BLaER1 treated with 17β-estradiol and CSF1 and Interleukin-3, amounts not matched to agents 10 nM and 100 nM (cell line): ENCODE measurements at regions not wholly inside any gene's neighbourhood (a gene's known extent, or its start where the extent isn't known, plus 50 kb on each side); places are given as distances from the start of the nearest gene placed in this dataset.

ENCODE experiments used
- H3K27ac ChIP-seq, 11 experiments: shearing (Covaris generic); formaldehyde crosslinking; 2 replicates each; pipeline ENCODE4 v1.8.1; 2022
- H3K27me3 ChIP-seq, 11 experiments: shearing (Covaris generic); formaldehyde crosslinking; 2 replicates each; pipeline ENCODE4 v1.8.1; 2022
- H3K36me3 ChIP-seq, 11 experiments: shearing (Covaris generic); formaldehyde crosslinking; 2 replicates each; pipeline ENCODE4 v1.8.1; 2022
- H3K4me1 ChIP-seq, 10 experiments: shearing (Covaris generic); formaldehyde crosslinking; 2 replicates each; pipeline ENCODE4 v1.8.1; 2022
- H3K4me2 ChIP-seq, 11 experiments: shearing (Covaris generic); formaldehyde crosslinking; 2 replicates each; pipeline ENCODE4 v1.8.1; 2022
- H3K4me3 ChIP-seq, 10 experiments: shearing (Covaris generic); formaldehyde crosslinking; 2 replicates each; pipeline ENCODE4 v1.8.1; 2022
- H3K9ac ChIP-seq, 11 experiments: shearing (Covaris generic); formaldehyde crosslinking; 2 replicates each; pipeline ENCODE4 v1.8.1; 2022
- H3K9me3 ChIP-seq, 11 experiments: shearing (Covaris generic); formaldehyde crosslinking; replicated peaks in 1 of 11; 2 replicates each; pipeline ENCODE4 v1.8.1; 2022
- H4K20me1 ChIP-seq, 11 experiments: shearing (Covaris generic); formaldehyde crosslinking; 2 replicates each; pipeline ENCODE4 v1.8.1; 2022
- Cebpa-rat ChIP-seq, 11 experiments: shearing (Covaris generic); IDR thresholded peaks; 2 replicates each; pipeline ENCODE4 v1.8.1; 2022

DNA sequence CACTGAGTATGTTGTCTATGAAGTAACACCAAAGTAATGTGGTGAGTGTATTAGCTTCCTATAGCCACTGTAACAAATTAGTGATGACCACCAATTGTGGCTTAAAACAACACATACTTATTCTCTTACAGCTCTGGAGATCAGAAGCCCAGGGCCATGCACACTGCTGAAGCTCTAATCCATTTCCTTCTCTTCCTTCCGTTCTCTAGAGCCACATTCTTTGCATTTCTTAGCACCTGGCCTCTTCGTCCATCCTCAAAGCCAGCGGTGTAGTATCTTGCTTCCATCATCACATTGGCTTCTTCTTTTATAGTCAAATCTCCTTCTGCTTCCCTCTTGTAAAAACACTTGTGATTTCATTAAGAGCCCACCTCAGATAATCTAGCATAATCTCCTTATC is 230.3 kb upstream of the RFX3 start:
- TF ChIP-seq Cebpa-rat (IDR thresholded peaks at IDR 0.05): no peak
- Histone ChIP-seq H3K27ac (peak overlapping the region in 8 of 11 experiments; percentile 46 to 99 (median 94); a peak in 15 of 22 replicates), H4K20me1 (no peaks in the 10 kb centered on the region), H3K9me3 (peaks cover 0 to 45% (median 26%) of the 10 kb centered on the region in 11 experiments; a peak in 15 of 22 replicates), H3K4me3 (no peak overlapping the region), H3K4me2 (peak overlapping the region; percentile 16 to 84 (median 47); a peak in 21 of 22 replicates), H3K36me3 (0 out of 22 replicates have a peak, but pooled peaks cover 0 to 5% (median 0%) of the 10 kb centered on the region in 11 experiments), H3K4me1 (peaks cover 62 to 77% (median 67%) of the 10 kb centered on the region in 10 experiments), H3K9ac (no peak overlapping the region), H3K27me3 (no peaks in the 10 kb centered on the region)

DNA sequence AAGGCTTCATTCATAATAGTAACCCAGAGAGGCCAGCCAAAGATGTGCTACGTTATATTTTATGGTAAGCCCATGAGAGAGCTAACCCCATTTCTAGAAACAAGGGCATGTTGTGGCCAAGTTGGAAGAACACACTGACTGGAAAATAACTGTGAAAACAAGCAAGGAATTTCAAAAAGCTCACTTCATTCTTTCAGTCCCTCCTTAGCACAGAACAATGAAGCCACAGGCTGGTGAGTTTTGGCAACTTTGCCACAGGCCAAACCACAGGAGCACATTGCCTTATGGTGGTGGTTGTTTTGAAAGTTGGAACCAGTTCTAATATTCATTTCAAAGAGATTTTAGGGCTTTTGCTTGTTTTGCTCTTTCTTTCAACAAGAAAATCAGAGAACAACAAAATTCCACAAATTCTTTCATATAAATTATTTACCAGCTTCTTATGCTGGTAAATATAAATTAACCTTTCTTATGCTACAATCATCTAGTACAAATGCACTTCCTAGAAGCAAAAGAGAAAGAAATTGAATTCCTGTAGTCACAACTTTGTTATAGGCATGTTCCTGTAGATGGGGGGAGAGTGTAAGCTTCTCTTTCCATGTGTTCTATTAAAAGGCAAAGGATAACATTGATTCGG is 225.4 kb upstream of the RFX3 start:
- Histone ChIP-seq H3K9ac (peak overlapping the region in 5 of 11 experiments; percentile 10 to 37 (median 19); a peak in 7 of 22 replicates), H3K27me3 (no peaks in the 10 kb centered on the region), H3K4me1 (peaks cover 29 to 42% (median 37%) of the 10 kb centered on the region in 10 experiments), H3K4me2 (peak overlapping the region; percentile 27 to 73 (median 49); a peak in 21 of 22 replicates), H3K36me3 (0 out of 22 replicates have a peak, but pooled peaks cover 0 to 5% (median 0%) of the 10 kb centered on the region in 11 experiments), H3K4me3 (no peak overlapping the region), H3K27ac (peak overlapping the region in 9 of 11 experiments; percentile 13 to 75 (median 58); a peak in 16 of 22 replicates), H3K9me3 (peaks cover 0 to 52% (median 42%) of the 10 kb centered on the region in 11 experiments; a peak in 18 of 22 replicates), H4K20me1 (no peaks in the 10 kb centered on the region)
- peak in 2 of 11 experiments; percentile 30 to 48; a peak in 1 of 22 replicates for TF ChIP-seq Cebpa-rat (IDR thresholded peaks at IDR 0.05)

DNA sequence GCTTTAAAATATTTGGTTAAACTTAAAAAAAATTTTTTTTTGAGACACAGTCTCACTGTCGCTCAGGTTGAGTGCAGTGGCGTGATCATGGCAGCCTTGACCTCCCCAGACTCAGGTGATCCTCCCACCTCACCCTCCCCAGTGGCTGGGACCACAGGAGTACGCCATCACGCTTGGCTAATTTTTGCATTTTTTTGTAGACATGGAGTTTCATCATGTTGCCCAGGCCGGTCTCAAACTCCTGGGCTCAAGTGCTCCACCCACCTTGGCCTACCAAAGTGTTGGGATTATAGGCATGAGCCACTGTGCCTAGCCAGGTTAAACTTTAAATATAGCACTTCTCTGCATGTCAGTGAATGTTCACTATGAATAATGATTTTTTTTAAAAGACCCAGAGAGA is 224.5 kb upstream of the RFX3 start:
- H3K4me1 ChIP-seq: peaks cover 20 to 41% (median 34%) of the 10 kb centered on the region in 10 experiments
- H3K4me3 ChIP-seq: no peak overlapping the region
- no peaks in the 10 kb centered on the region for H4K20me1 ChIP-seq
- H3K9ac ChIP-seq: no peak overlapping the region; a peak in 1 of 22 replicates
- H3K27me3 ChIP-seq: no peaks in the 10 kb centered on the region
- H3K36me3 ChIP-seq: 0 out of 22 replicates have a peak, but pooled peaks cover 0 to 5% (median 0%) of the 10 kb centered on the region in 11 experiments
- peak overlapping the region in 10 of 11 experiments; percentile 27 to 73 (median 50); a peak in 16 of 22 replicates for H3K4me2 ChIP-seq
- peak overlapping the region in 8 of 11 experiments; percentile 46 to 75 (median 61); a peak in 16 of 22 replicates for H3K27ac ChIP-seq
- no peak for TF ChIP-seq Cebpa-rat (IDR thresholded peaks at IDR 0.05)
- H3K9me3 ChIP-seq: peaks cover 0 to 53% (median 42%) of the 10 kb centered on the region in 11 experiments; a peak in 18 of 22 replicates

DNA sequence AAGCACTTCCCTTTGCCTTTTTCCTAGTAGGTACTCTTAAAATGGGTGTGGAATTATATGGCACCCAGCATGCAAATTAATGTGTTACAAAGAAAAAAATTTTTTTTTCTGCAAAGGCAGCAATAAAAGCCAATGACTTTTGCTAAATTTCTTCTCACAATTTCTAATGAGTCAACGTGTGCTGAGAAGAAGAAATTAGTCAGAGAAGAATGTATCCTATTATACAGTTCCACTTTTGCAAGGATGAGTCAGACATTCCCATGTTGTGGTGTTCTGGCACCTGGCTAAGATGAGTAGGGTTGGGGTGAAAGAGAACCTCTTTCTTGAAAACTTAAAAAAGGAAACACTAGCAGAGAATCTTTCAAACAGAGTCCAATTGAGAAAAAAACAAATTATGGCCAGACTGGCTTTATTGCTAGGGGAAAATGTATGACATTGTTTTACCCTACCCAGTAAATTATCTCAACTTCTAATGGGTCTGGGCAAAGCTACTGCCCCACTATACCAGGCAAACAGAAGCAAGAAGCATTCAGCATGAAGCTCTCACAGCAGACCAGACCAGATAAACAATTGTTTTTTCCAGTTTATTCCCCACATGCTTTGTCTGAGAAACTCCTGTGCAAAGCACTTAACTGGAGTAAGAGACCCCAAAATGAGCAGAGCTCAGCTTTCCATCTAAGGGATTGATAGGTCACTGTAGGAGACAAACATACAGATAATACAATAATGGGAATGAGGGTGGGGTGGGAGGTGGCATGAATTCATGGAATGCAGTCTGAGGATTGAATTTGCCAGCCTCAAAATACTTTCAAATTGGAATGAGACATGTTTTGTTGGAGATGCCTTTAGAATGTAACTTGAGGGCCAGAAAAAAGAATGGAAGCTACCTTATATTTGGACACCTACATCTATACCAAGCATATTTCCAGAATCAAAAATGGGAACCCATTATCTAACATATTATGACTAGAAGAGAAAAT is 220.8 kb upstream of the RFX3 start:
- no peaks in the 10 kb centered on the region for H3K27me3 ChIP-seq
- no peak overlapping the region for H3K9ac ChIP-seq
- H4K20me1 ChIP-seq: no peaks in the 10 kb centered on the region
- peaks cover 0 to 37% (median 26%) of the 10 kb centered on the region in 11 experiments; a peak in 16 of 22 replicates for H3K9me3 ChIP-seq
- H3K27ac ChIP-seq: peak overlapping the region in 3 of 11 experiments; percentile 31 to 58 (median 32); a peak in 4 of 22 replicates
- H3K4me3 ChIP-seq: no peak overlapping the region
- no peaks in the 10 kb centered on the region for H3K36me3 ChIP-seq
- peak overlapping the region in 5 of 11 experiments; percentile 30 to 73 (median 52); a peak in 7 of 22 replicates for H3K4me2 ChIP-seq
- no peak for TF ChIP-seq Cebpa-rat (IDR thresholded peaks at IDR 0.05)
- peaks cover 20 to 41% (median 24%) of the 10 kb centered on the region in 10 experiments for H3K4me1 ChIP-seq

DNA sequence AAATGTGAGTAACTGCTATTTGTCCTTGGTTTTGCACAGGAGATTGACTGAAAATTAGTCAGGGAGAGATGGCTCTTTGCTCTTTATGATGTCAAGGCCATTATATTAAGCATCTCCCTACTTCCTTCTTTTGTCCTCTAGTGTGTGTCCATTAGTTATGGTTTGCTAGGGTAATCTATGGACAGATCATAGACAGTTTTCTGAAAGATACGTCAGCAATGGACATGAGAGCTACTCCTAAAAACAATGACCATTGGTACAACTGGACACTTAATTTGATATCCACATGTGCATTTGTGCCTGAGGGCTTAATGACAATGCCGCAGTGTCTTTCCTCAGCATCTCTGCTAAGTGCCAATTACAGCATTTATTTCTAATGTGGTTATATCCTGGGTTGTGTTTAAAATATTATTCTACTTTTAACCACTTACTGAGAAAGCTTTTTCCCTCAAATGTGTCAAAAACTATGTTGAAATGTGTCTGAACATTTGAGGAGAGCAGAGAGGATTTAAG is 218.2 kb upstream of the RFX3 start:
- H3K4me1 ChIP-seq: peaks cover 5 to 26% (median 8%) of the 10 kb centered on the region in 10 experiments; a peak in 15 of 20 replicates
- no peaks in the 10 kb centered on the region for H4K20me1 ChIP-seq
- no peak for TF ChIP-seq Cebpa-rat (IDR thresholded peaks at IDR 0.05)
- no peak overlapping the region for H3K4me2 ChIP-seq
- no peaks in the 10 kb centered on the region for H3K36me3 ChIP-seq
- H3K4me3 ChIP-seq: no peak overlapping the region
- H3K9me3 ChIP-seq: peaks cover 0 to 22% (median 14%) of the 10 kb centered on the region in 11 experiments; a peak in 11 of 22 replicates
- no peak overlapping the region for H3K9ac ChIP-seq
- no peaks in the 10 kb centered on the region for H3K27me3 ChIP-seq
- H3K27ac ChIP-seq: no peak overlapping the region

DNA sequence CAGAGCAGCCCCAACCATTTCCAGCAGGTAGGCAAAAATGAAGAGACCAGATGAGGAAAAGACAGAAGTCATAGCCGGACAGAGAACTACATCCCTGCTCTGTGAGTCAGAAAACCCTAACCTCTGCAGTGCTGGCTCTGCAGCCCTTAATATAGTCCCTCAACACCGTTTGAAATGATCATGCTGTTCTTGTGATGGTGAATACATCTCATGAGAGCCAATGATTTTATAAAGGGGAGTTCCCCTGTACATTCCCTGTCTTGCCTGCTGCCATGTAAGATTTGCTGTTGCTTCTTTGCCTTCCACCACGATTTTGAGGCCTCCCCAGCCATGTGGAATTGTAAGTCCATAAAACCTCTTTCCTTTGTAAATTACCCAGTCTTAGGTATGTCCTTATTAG is 216.8 kb upstream of the RFX3 start:
- H3K4me3 ChIP-seq: no peak overlapping the region
- peak overlapping the region in 5 of 11 experiments; percentile 6 to 39 (median 19); a peak in 5 of 22 replicates for H3K4me2 ChIP-seq
- no peaks in the 10 kb centered on the region for H3K36me3 ChIP-seq
- H3K27me3 ChIP-seq: no peaks in the 10 kb centered on the region
- no peak overlapping the region for H3K9ac ChIP-seq
- peaks cover 5 to 26% (median 8%) of the 10 kb centered on the region in 10 experiments; a peak in 15 of 20 replicates for H3K4me1 ChIP-seq
- peaks cover 0 to 16% (median 6%) of the 10 kb centered on the region in 11 experiments; a peak in 8 of 22 replicates for H3K9me3 ChIP-seq
- no peak overlapping the region for H3K27ac ChIP-seq
- no peak for TF ChIP-seq Cebpa-rat (IDR thresholded peaks at IDR 0.05)
- no peaks in the 10 kb centered on the region for H4K20me1 ChIP-seq

DNA sequence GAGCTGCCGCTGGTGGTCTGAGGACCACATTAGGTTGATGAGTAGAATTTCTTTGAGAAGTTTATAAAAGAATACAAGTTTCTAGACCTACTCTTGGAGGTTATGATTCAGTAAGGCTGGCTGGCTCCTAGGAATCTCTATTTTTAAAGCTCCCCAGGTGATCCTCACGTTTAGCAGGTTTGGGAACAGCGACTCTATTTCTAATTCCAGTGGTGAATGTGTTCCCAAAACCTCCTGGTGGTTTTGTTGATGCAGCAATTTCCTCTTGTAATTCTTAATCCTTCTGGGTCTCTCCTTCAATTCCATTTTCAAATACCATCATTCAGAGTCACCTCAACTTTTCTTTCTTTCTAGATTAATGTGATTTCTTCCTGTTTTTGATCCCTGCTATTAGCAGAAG is 215.9 kb upstream of the RFX3 start:
- H3K4me2 ChIP-seq: no peak overlapping the region
- no peaks in the 10 kb centered on the region for H3K36me3 ChIP-seq
- H3K9me3 ChIP-seq: peaks cover 0 to 16% (median 6%) of the 10 kb centered on the region in 11 experiments; a peak in 8 of 22 replicates
- H4K20me1 ChIP-seq: no peaks in the 10 kb centered on the region
- TF ChIP-seq Cebpa-rat (IDR thresholded peaks at IDR 0.05): no peak
- H3K4me1 ChIP-seq: peaks cover 5 to 25% (median 9%) of the 10 kb centered on the region in 10 experiments; a peak in 15 of 20 replicates
- no peak overlapping the region for H3K27ac ChIP-seq
- no peaks in the 10 kb centered on the region for H3K27me3 ChIP-seq
- H3K4me3 ChIP-seq: no peak overlapping the region
- H3K9ac ChIP-seq: no peak overlapping the region

DNA sequence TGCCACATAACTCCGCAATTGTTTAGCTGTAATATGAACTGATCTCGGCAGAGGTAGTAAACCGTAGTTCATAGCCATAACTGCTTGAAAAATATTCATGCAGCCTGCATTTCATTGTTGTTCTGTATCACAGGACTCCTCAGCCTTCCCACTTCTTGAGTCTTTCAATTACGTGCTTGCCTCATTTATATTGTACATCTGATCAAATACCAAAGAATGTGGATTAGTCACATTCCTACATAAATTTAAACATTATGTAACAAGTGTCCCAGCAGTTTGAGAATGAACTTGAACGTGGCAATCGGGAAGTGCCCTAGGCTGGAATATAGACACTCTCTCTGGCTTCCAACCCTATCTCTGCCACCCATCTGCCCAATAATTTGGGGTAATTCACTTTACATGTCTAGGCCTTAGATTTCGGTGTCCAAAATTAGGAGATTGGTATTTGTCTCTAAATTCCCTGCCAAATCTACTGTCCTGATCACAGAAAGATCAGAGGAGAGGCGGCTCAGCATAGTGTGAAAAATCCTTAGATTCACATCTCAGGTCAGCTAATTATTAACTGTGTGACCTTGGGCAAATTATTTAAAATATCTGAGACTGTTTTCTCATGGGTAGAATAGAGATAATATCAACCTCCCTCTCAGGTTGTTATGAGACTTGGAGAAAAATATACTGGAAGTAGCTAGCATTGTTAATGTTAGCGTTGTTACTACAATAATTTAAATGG is 215.1 kb upstream of the RFX3 start:
- no peak for TF ChIP-seq Cebpa-rat (IDR thresholded peaks at IDR 0.05)
- Histone ChIP-seq H3K27me3 (no peaks in the 10 kb centered on the region), H4K20me1 (no peaks in the 10 kb centered on the region), H3K36me3 (no peaks in the 10 kb centered on the region), H3K4me2 (no peak overlapping the region), H3K9ac (no peak overlapping the region), H3K4me1 (peaks cover 0 to 21% (median 8%) of the 10 kb centered on the region in 10 experiments; a peak in 14 of 20 replicates), H3K27ac (no peak overlapping the region), H3K4me3 (no peak overlapping the region), H3K9me3 (peaks cover 0 to 15% (median 4%) of the 10 kb centered on the region in 11 experiments; a peak in 8 of 22 replicates)
